H1 (cell line): ENCODE measurements at regions not wholly inside any gene's neighbourhood (a gene's known extent, or its start where the extent isn't known, plus 50 kb on each side); places are given as distances from the start of the nearest gene placed in this dataset.
A peak's percentile ranks its signal among the peaks of the same experiment; 100 is the strongest.

Experiments used
- CTCF ChIA-PET: fragments of 300-600 bp; sonication (Branson Sonifier 250); formaldehyde crosslinking; loops from one replicate; lab custom pipeline; 2021; ENCODE audit not compliant: partially characterized antibody; lab: Charles Lee
- POLR2A ChIA-PET: fragments of 300-600 bp; sonication (Branson Sonifier 250); formaldehyde crosslinking; loops from one replicate; lab custom pipeline; 2021; ENCODE audit warnings: inconsistent platforms; ENCODE audit not compliant: partially characterized antibody; lab: Charles Lee
- DNase-seq, 2 experiments: peaks; one replicate each; pipeline versions ENCODE4 v3.0.0 to v3.0.0-alpha.2; 2010 to 2022; ENCODE audit warnings: low spot score in 2 of 2, low read depth in 1 of 2, mixed read lengths in 1 of 2
- FAIRE-seq: peaks from 2 replicates; lab custom pipeline; 2011; peaks lifted over from hg19 to GRCh38; lab: Jason Lieb, UNC
- H2AFZ ChIP-seq: 2 replicates; pipeline ENCODE4 v1.8.1; 2012; ENCODE audit warnings: low read length, inconsistent platforms
- H2AK5ac ChIP-seq: 2 replicates; pipeline ENCODE4 v1.6.1; 2013; ENCODE audit warnings: low read depth, low read length
- H2BK120ac ChIP-seq: replicated peaks from 2 replicates; pipeline ENCODE3; 2013; ENCODE audit warnings: low read depth, low read length, inconsistent platforms
- H2BK12ac ChIP-seq: 2 replicates; pipeline ENCODE4 v1.6.1; 2013; ENCODE audit warnings: low read depth, low read length
- H2BK15ac ChIP-seq: 2 replicates; pipeline ENCODE4 v1.6.1; 2013; ENCODE audit warnings: low read length
- H2BK20ac ChIP-seq: 2 replicates; pipeline ENCODE4 v1.6.1; 2013; ENCODE audit warnings: low read length
- H2BK5ac ChIP-seq: 2 replicates; pipeline ENCODE4 v1.6.1; 2013; ENCODE audit warnings: low read depth, low read length
- H3K14ac ChIP-seq: 2 replicates; pipeline ENCODE4 v1.6.1; 2013; ENCODE audit warnings: inconsistent platforms; ENCODE audit not compliant: insufficient read length
- H3K18ac ChIP-seq: 2 replicates; pipeline ENCODE4 v1.6.1; 2013; ENCODE audit warnings: low read length; ENCODE audit errors: extremely low read depth
- H3K23ac ChIP-seq: 2 replicates; pipeline ENCODE4 v1.6.1; 2013; ENCODE audit warnings: inconsistent platforms; ENCODE audit not compliant: insufficient read length
- H3K23me2 ChIP-seq: 2 replicates; pipeline ENCODE4 v1.6.1; 2013; ENCODE audit warnings: low read depth, low read length
- H3K27ac ChIP-seq: 2 replicates; pipeline ENCODE4 v1.6.1; 2011; ENCODE audit warnings: low read depth, low read length, inconsistent platforms
- H3K27me3 ChIP-seq, 4 experiments: replicated peaks in 1 of 4; 1 replicate in 1 of 4; 2 replicates in 3 of 4; pipeline versions ENCODE4 v1.6.1 to v1.8.1; 2011 to 2013; ENCODE audit warnings: low read length in 3 of 4, mild to moderate bottlenecking in 3 of 4, inconsistent platforms in 2 of 4, mixed read lengths in 2 of 4, moderate library complexity in 1 of 4; ENCODE audit not compliant: control insufficient read depth in 3 of 4, insufficient read depth in 3 of 4; ENCODE audit errors: extremely low read depth in 1 of 4
- H3K36me3 ChIP-seq, 4 experiments: 2 replicates each; pipeline versions ENCODE4 v1.6.1 to v1.8.1; 2011 to 2013; ENCODE audit warnings: mild to moderate bottlenecking in 4 of 4, low read length in 3 of 4, moderate library complexity in 2 of 4, control low read depth in 1 of 4, inconsistent platforms in 1 of 4; ENCODE audit not compliant: insufficient read depth in 4 of 4, control insufficient read depth in 2 of 4
- H3K4ac ChIP-seq: replicated peaks from 2 replicates; pipeline ENCODE3; 2013; ENCODE audit warnings: low read length, low read depth, mixed read lengths, inconsistent platforms; ENCODE audit not compliant: insufficient read length
- H3K4me1 ChIP-seq, 4 experiments: replicated peaks in 1 of 4; 1 replicate in 1 of 4; 2 replicates in 3 of 4; pipeline versions ENCODE4 v1.6.1 to v1.8.1; 2011 to 2013; ENCODE audit warnings: low read length in 3 of 4, inconsistent platforms in 2 of 4, mixed read lengths in 1 of 4; ENCODE audit not compliant: insufficient read depth in 4 of 4, control insufficient read depth in 3 of 4
- H3K4me2 ChIP-seq, 2 experiments: 2 replicates each; pipeline versions ENCODE4 v1.6.1 to v1.8.1; 2011 to 2013; ENCODE audit warnings: low read depth in 2 of 2, low read length in 2 of 2, control low read depth in 1 of 2, inconsistent platforms in 1 of 2, mild to moderate bottlenecking in 1 of 2; ENCODE audit not compliant: insufficient read depth in 1 of 2
- H3K4me3 ChIP-seq, 4 experiments: fragments of 200-600, 300-600 bp in 1 of 4; sonication (generic), shearing (Covaris generic), sonication (Bioruptor Twin) in 1 of 4; 2 replicates each; pipeline versions ENCODE4 v1.5.1 to v1.8.1; 2011 to 2016; ENCODE audit warnings: low read length in 4 of 4, low read depth in 3 of 4, control low read depth in 2 of 4, inconsistent platforms in 2 of 4, mild to moderate bottlenecking in 2 of 4, mixed read lengths in 1 of 4, moderate library complexity in 1 of 4; ENCODE audit not compliant: insufficient read depth in 2 of 4; ENCODE audit errors: extremely low read depth in 1 of 4
- H3K56ac ChIP-seq: replicated peaks from 2 replicates; pipeline ENCODE3; 2013; ENCODE audit warnings: low read depth, mild to moderate bottlenecking, mixed read lengths, low read length, inconsistent platforms; ENCODE audit not compliant: insufficient read length
- H3K79me1 ChIP-seq: 2 replicates; pipeline ENCODE4 v1.6.1; 2013; ENCODE audit warnings: low read depth, low read length, control low read depth
- H3K79me2 ChIP-seq, 2 experiments: 2 replicates each; pipeline versions ENCODE4 v1.6.1 to v1.8.1; 2012 to 2013; ENCODE audit warnings: low read length in 2 of 2, mild to moderate bottlenecking in 2 of 2, inconsistent platforms in 1 of 2; ENCODE audit not compliant: insufficient read depth in 2 of 2, control insufficient read depth in 1 of 2
- H3K9ac ChIP-seq, 4 experiments: replicated peaks in 1 of 4; 1 replicate in 1 of 4; 2 replicates in 3 of 4; pipeline versions ENCODE4 v1.6.1 to v1.8.1; 2011 to 2013; ENCODE audit warnings: low read depth in 3 of 4, low read length in 3 of 4, control low read depth in 2 of 4, mild to moderate bottlenecking in 2 of 4, moderate library complexity in 2 of 4, inconsistent platforms in 1 of 4; ENCODE audit errors: extremely low read depth in 1 of 4
- H3K9me3 ChIP-seq, 2 experiments: 2 replicates each; pipeline versions ENCODE4 v1.6.1 to v1.8.1; 2012 to 2013; ENCODE audit warnings: mild to moderate bottlenecking in 2 of 2, moderate library complexity in 2 of 2, control low read depth in 1 of 2, inconsistent platforms in 1 of 2, low read depth in 1 of 2, low read length in 1 of 2, mixed read lengths in 1 of 2; ENCODE audit not compliant: insufficient read depth in 2 of 2
- H4K20me1 ChIP-seq, 2 experiments: replicated peaks in 1 of 2; 2 replicates each; pipeline versions ENCODE3 to v1.8.1; 2011 to 2013; ENCODE audit warnings: inconsistent platforms in 2 of 2, low read length in 2 of 2, mild to moderate bottlenecking in 1 of 2; ENCODE audit not compliant: insufficient read depth in 2 of 2, control insufficient read depth in 1 of 2
- H4K5ac ChIP-seq: 2 replicates; pipeline ENCODE4 v1.6.1; 2013; ENCODE audit warnings: low read length, low read depth, mixed read lengths, inconsistent platforms; ENCODE audit not compliant: insufficient read length
- H4K8ac ChIP-seq: 2 replicates; pipeline ENCODE4 v1.8.0; 2013; ENCODE audit warnings: mild to moderate bottlenecking, moderate library complexity, low read length, inconsistent platforms; ENCODE audit not compliant: insufficient read depth; ENCODE audit errors: extremely low read depth
- H4K91ac ChIP-seq: replicated peaks from 2 replicates; pipeline ENCODE3; 2013; ENCODE audit warnings: low read length, mixed read lengths, inconsistent platforms; ENCODE audit not compliant: insufficient read length
- BACH1 ChIP-seq: IDR thresholded peaks from 2 replicates; pipeline ENCODE4 v1.6.1; 2012; ENCODE audit warnings: low read length, improper control_type of control experiment
- CEBPB ChIP-seq: IDR thresholded peaks from 2 replicates; pipeline ENCODE4 v1.6.1; 2012; ENCODE audit warnings: low read depth, low read length
- CHD2 ChIP-seq: IDR thresholded peaks from 2 replicates; pipeline ENCODE4 v1.6.1; 2012; ENCODE audit warnings: low read length, improper control_type of control experiment
- FOSL1 ChIP-seq: IDR thresholded peaks from 2 replicates; pipeline ENCODE4 v1.6.1; 2011; ENCODE audit warnings: mild to moderate bottlenecking, low read depth, low read length, moderate library complexity; ENCODE audit not compliant: insufficient read depth
- GTF2F1 ChIP-seq: IDR thresholded peaks from 2 replicates; pipeline ENCODE4 v1.6.1; 2012; ENCODE audit warnings: low read depth, low read length, improper control_type of control experiment, borderline replicate concordance
- KDM1A ChIP-seq: fragments of 200-600, 300-600 bp; sonication (generic); IDR thresholded peaks from 2 replicates; pipeline ENCODE4 v1.7.1; 2016; ENCODE audit warnings: mild to moderate bottlenecking, low read length, borderline replicate concordance
- NANOG ChIP-seq: IDR thresholded peaks from 2 replicates; pipeline ENCODE4 v1.6.1; 2011; ENCODE audit warnings: low read length, low read depth, mild to moderate bottlenecking, inconsistent platforms; ENCODE audit not compliant: insufficient read depth, poor library complexity, severe bottlenecking
- PHF8 ChIP-seq: fragments of 200-600 bp; sonication (generic); conservative IDR thresholded peaks from 2 replicates; pipeline ENCODE4 v1.7.1; 2012; ENCODE audit warnings: low read depth, mild to moderate bottlenecking, inconsistent platforms, low read length, moderate library complexity
- POLR2A ChIP-seq, 2 experiments: IDR thresholded peaks; 1 replicate in 1 of 2; 2 replicates in 1 of 2; pipeline ENCODE4 v1.6.1; 2011; ENCODE audit warnings: low read depth in 2 of 2, low read length in 2 of 2, mild to moderate bottlenecking in 2 of 2; ENCODE audit errors: control extremely low read depth in 1 of 2
- RBBP5 ChIP-seq: IDR thresholded peaks from 2 replicates; pipeline ENCODE4 v1.7.1; 2012; ENCODE audit warnings: low read depth, mild to moderate bottlenecking, inconsistent platforms, low read length, moderate library complexity, borderline replicate concordance
- SIN3A ChIP-seq, 2 experiments: IDR thresholded peaks in 1 of 2; conservative IDR thresholded peaks in 1 of 2; 2 replicates each; pipeline ENCODE4 v1.6.1; 2011 to 2012; ENCODE audit warnings: low read length in 2 of 2, improper control_type of control experiment in 1 of 2, low read depth in 1 of 2, mild to moderate bottlenecking in 1 of 2
- SP4 ChIP-seq: IDR thresholded peaks from 2 replicates; pipeline ENCODE4 v1.6.1; 2012; ENCODE audit warnings: low read length, inconsistent platforms
- ZNF274 ChIP-seq: IDR thresholded peaks from 2 replicates; pipeline ENCODE4 v1.7.0; 2012; ENCODE audit warnings: low read length, borderline replicate concordance; ENCODE audit errors: extremely low read depth
- WGBS, 2 experiments: shearing (Covaris generic) in 1 of 2; methylation state at CpG; one replicate each; pipeline versions ENCODE4 v1.1.6 to v1.1.7; 2013 to 2015; ENCODE audit warnings: low lambda C conversion rate in 2 of 2, mixed read lengths in 2 of 2, inconsistent platforms in 1 of 2, low coverage in 1 of 2, missing lambda C conversion rate in 1 of 2; ENCODE audit not compliant: insufficient replicate concordance in 2 of 2, insufficient coverage in 1 of 2, insufficient read length in 1 of 2; ENCODE audit errors: extremely low coverage in 1 of 2, missing lambda C conversion rate in 1 of 2; 5-methylcytosine and 5-hydroxymethylcytosine counted together
- TF ChIP-seq, protein P1 (sequence below): IDR thresholded peaks from 2 replicates; pipeline ENCODE4 v1.6.1; 2012; ENCODE audit warnings: inconsistent platforms

DNA sequence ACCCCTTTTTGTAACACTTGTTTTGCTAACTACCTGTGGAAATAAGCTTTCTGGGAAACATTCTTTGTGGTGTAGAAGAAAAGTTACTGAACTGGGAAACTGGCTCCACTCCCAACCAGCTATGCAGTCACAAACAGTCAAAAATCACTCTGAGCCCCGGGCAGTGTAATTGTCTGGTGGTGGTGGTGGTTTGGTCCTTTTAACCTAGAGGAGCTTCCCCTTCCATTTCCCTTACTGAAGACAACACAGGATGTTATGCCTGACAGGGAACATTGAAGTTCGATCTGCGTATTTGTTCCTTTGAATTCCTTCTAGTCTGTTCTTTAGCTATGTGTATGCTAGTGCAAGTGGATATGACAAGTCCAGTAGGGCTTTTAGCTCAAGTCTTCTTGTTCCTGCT lies 56.8 kb upstream of the TBCA start:
- FAIRE-seq (no peak), DNase-seq (no peak)
- H3K79me1 ChIP-seq, result no peaks in the 10 kb centered on the region
- no peak overlapping the region for H2BK20ac ChIP-seq
- ChIA-PET POLR2A (interaction anchor here (0.6 to 0.7 kb wide), 2 partner anchors 90 to 202 kb away, joined by 3 read pairs; no protein-coding TSS in a partner anchor), CTCF (interaction anchor here (0.9 to 1.0 kb wide), 3 partner anchors 73 to 187 kb away, joined by 3 read pairs; no protein-coding TSS in a partner anchor)
- no peaks in the 10 kb centered on the region for H4K20me1 ChIP-seq
- no peak overlapping the region for H2BK15ac ChIP-seq
- WGBS, 2 experiments, result 79% methylated on average over 3 of the region's 3 CpGs; no CpG with 5 or more reads in 1 of the 2 experiments
- H4K91ac ChIP-seq, result no peak overlapping the region
- H3K14ac ChIP-seq, result no peak overlapping the region
- H3K23ac ChIP-seq, result no peak overlapping the region
- H2AK5ac ChIP-seq, result no peak overlapping the region
- no peak overlapping the region for H2BK120ac ChIP-seq
- no peak overlapping the region for H3K4me2 ChIP-seq
- peak overlapping the region; percentile 29; the same call in 1 of the 2 replicates for H3K18ac ChIP-seq
- no peak overlapping the region for H3K4ac ChIP-seq
- H3K9ac ChIP-seq, result no peak overlapping the region
- peaks cover 0 to 5% (median 1%) of the 10 kb centered on the region in 4 experiments; a peak in 2 of 7 replicates for H3K4me1 ChIP-seq
- no peak overlapping the region for H2BK5ac ChIP-seq
- H4K8ac ChIP-seq, result no peak overlapping the region
- no peak overlapping the region for H3K27ac ChIP-seq
- no peak overlapping the region for H3K56ac ChIP-seq
- no peak overlapping the region for H3K4me3 ChIP-seq
- no peak overlapping the region for H4K5ac ChIP-seq
- H2BK12ac ChIP-seq, result no peak overlapping the region
- H3K23me2 ChIP-seq, result no peaks in the 10 kb centered on the region
- H3K36me3 ChIP-seq, result no peaks in the 10 kb centered on the region
- no peak overlapping the region for H2AFZ ChIP-seq
- no peaks in the 10 kb centered on the region for H3K79me2 ChIP-seq
- no peaks in the 10 kb centered on the region for H3K9me3 ChIP-seq
- peaks cover 0 to 3% (median 0%) of the 10 kb centered on the region in 4 experiments; a peak in 3 of 7 replicates for H3K27me3 ChIP-seq
- no peak for TF ChIP-seq ZNF274
- TF ChIP-seq KDM1A, result no peak
- no peak for TF ChIP-seq GTF2F1
- no peak for TF ChIP-seq POLR2A (IDR thresholded peaks at IDR 0.05; ENCODE audit: control extremely low read depth in 1 of 2, low read depth in 2 of 2, low read length in 2 of 2)
- TF ChIP-seq, protein P1, sequence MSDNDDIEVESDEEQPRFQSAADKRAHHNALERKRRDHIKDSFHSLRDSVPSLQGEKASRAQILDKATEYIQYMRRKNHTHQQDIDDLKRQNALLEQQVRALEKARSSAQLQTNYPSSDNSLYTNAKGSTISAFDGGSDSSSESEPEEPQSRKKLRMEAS, result no peak
- no peak for TF ChIP-seq CHD2
- TF ChIP-seq PHF8, result no peak
- no peak for TF ChIP-seq CEBPB
- TF ChIP-seq NANOG, result no peak
- no peak for TF ChIP-seq SIN3A (conservative IDR thresholded peaks at IDR 0.05 in 1 of 2, IDR thresholded peaks at IDR 0.05 in 1 of 2; ENCODE audit: low read depth in 1 of 2, low read length in 2 of 2)
- no peak for TF ChIP-seq FOSL1
- TF ChIP-seq SP4, result no peak
- no peak for TF ChIP-seq RBBP5
- TF ChIP-seq BACH1, result no peak
